ENCODE measurements at regions not wholly inside any gene's neighbourhood (a gene's known extent, or its start where the extent isn't known, plus 50 kb on each side); places are given as distances from the start of the nearest gene placed in this dataset.

- no peaks in the 10 kb centered on the region for H3K36me3 ChIP-seq (ENCODE audit: insufficient read depth, low read length)
- DNase-seq (no peak), ATAC-seq (ENCODE audit: insufficient read depth, low read depth) (no peak)
- 0 out of 2 replicates have a peak overlapping the region, but pooled peaks have one; percentile 7 for H3K27ac ChIP-seq (ENCODE audit: low read length)
- TF ChIP-seq, protein P1, sequence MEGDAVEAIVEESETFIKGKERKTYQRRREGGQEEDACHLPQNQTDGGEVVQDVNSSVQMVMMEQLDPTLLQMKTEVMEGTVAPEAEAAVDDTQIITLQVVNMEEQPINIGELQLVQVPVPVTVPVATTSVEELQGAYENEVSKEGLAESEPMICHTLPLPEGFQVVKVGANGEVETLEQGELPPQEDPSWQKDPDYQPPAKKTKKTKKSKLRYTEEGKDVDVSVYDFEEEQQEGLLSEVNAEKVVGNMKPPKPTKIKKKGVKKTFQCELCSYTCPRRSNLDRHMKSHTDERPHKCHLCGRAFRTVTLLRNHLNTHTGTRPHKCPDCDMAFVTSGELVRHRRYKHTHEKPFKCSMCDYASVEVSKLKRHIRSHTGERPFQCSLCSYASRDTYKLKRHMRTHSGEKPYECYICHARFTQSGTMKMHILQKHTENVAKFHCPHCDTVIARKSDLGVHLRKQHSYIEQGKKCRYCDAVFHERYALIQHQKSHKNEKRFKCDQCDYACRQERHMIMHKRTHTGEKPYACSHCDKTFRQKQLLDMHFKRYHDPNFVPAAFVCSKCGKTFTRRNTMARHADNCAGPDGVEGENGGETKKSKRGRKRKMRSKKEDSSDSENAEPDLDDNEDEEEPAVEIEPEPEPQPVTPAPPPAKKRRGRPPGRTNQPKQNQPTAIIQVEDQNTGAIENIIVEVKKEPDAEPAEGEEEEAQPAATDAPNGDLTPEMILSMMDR (IDR thresholded peaks at IDR 0.05; ENCODE audit: borderline replicate concordance, extremely low read depth, low read length, poor library complexity, severe bottlenecking) = no peak
- TF ChIP-seq EZH2 (IDR thresholded peaks at IDR 0.05; ENCODE audit: borderline replicate concordance, low read depth, low read length, severe bottlenecking) = no peak
- no peak overlapping the region for H3K4me3 ChIP-seq (ENCODE audit: low read depth in 1 of 2, low read length in 2 of 2)
- H3K4me1 ChIP-seq (ENCODE audit: insufficient read depth, low read length) = peaks cover 38% of the 10 kb centered on the region
- no peaks in the 10 kb centered on the region for H3K27me3 ChIP-seq (ENCODE audit: insufficient read depth, low read length, poor library complexity)
- no peak overlapping the region for H3K9ac ChIP-seq (ENCODE audit: low read depth, low read length)
- peak overlapping the region; percentile 21; the same call in 1 of the 2 replicates for H2AFZ ChIP-seq (ENCODE audit: low read depth, low read length)
- H4K20me1 ChIP-seq (ENCODE audit: insufficient read depth, low read length) = no peaks in the 10 kb centered on the region
- H3K79me2 ChIP-seq (ENCODE audit: insufficient read depth, low read length) = no peaks in the 10 kb centered on the region
- no peak overlapping the region for H3K4me2 ChIP-seq (ENCODE audit: insufficient read depth, low read length)
- H3K9me3 ChIP-seq (ENCODE audit: insufficient read depth, low read length, severe bottlenecking) = peaks cover 8% of the 10 kb centered on the region
Observed at GRCh38 chr12:63321373-63321772, 170.4 kb upstream of the AVPR1A start.

DNA sequence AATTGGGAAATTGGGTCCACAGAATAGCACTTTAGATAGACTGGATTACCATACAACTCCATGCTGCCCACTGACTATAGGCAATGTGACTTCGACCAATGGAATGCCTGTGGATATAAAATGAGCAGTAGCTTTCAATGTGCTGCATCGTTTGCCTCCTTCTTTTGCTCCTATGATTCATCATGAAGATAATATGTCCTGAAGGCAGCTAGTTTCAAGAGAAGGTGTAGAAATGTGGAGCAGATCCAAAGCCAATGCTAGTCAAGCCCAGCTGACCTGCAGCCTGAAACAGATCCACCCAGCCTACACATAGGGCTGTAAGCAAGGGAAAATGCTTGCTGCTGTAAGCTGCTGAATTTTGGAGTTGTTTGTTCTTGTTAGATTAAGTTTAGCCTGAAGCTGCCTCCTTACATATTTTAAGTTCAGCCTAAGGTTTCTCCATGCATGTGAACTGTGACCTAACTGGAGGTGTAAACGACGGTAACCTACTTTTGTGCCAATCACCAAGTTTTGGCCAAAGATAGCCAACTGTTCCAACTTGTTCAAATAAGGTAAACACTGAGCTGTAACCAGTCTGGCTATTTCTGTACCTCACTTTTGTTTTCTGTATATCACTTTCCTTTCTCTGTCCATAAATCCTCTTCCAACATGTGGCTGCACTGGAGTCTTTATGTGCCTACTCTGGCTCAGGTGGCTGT lies 169.1 kb upstream of the AVPR1A start:
- no peak overlapping the region for H3K9ac ChIP-seq (ENCODE audit: low read depth, low read length)
- no peaks in the 10 kb centered on the region for H3K36me3 ChIP-seq (ENCODE audit: insufficient read depth, low read length)
- DNase-seq = no peak
- no peak for ATAC-seq (ENCODE audit: insufficient read depth, low read depth)
- peak overlapping the region; percentile 6; the same call in 1 of the 2 replicates for H2AFZ ChIP-seq (ENCODE audit: low read depth, low read length)
- H3K27me3 ChIP-seq (ENCODE audit: insufficient read depth, low read length, poor library complexity) = no peaks in the 10 kb centered on the region
- no peaks in the 10 kb centered on the region for H4K20me1 ChIP-seq (ENCODE audit: insufficient read depth, low read length)
- no peak overlapping the region for H3K27ac ChIP-seq (ENCODE audit: low read length)
- no peak overlapping the region for H3K4me3 ChIP-seq (ENCODE audit: low read depth in 1 of 2, low read length in 2 of 2)
- no peaks in the 10 kb centered on the region for H3K79me2 ChIP-seq (ENCODE audit: insufficient read depth, low read length)
- peaks cover 8% of the 10 kb centered on the region for H3K9me3 ChIP-seq (ENCODE audit: insufficient read depth, low read length, severe bottlenecking)
- TF ChIP-seq, protein P1 (IDR thresholded peaks at IDR 0.05; ENCODE audit: borderline replicate concordance, extremely low read depth, low read length, poor library complexity, severe bottlenecking) = no peak
- TF ChIP-seq EZH2 (IDR thresholded peaks at IDR 0.05; ENCODE audit: borderline replicate concordance, low read depth, low read length, severe bottlenecking) = no peak
- H3K4me1 ChIP-seq (ENCODE audit: insufficient read depth, low read length) = peaks cover 38% of the 10 kb centered on the region
- no peak overlapping the region for H3K4me2 ChIP-seq (ENCODE audit: insufficient read depth, low read length)

DNA sequence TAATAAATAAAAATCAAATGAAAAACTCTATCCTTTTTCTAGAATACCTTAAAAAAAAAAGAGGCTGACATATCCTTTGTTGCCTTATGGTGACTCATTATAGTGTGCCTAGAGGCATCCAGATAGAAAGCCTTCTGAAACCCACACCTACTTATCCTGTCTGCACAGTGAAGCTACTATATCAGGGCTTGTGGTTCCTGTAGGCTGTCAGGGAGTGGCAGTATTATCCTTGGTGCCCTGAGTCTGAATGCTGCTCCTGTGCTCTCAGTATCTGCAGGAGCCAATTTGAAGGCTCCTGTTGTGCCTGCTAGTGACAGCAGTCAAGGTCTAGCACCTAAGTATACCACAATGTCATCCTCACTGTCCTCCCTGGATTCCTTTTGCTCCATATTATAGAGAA lies 168.4 kb upstream of the AVPR1A start:
- H3K4me1 ChIP-seq (ENCODE audit: insufficient read depth, low read length) = peaks cover 38% of the 10 kb centered on the region
- ATAC-seq (ENCODE audit: insufficient read depth, low read depth) = peak; percentile 69
- H3K27me3 ChIP-seq (ENCODE audit: insufficient read depth, low read length, poor library complexity) = no peaks in the 10 kb centered on the region
- H2AFZ ChIP-seq (ENCODE audit: low read depth, low read length) = peak overlapping the region; percentile 32
- peaks cover 8% of the 10 kb centered on the region for H3K9me3 ChIP-seq (ENCODE audit: insufficient read depth, low read length, severe bottlenecking)
- H3K4me3 ChIP-seq (ENCODE audit: low read depth in 1 of 2, low read length in 2 of 2) = no peak overlapping the region
- H3K27ac ChIP-seq (ENCODE audit: low read length) = peak overlapping the region; percentile 41; the same call in 1 of the 2 replicates
- H3K79me2 ChIP-seq (ENCODE audit: insufficient read depth, low read length) = no peaks in the 10 kb centered on the region
- no peak overlapping the region for H3K4me2 ChIP-seq (ENCODE audit: insufficient read depth, low read length)
- H3K36me3 ChIP-seq (ENCODE audit: insufficient read depth, low read length) = no peaks in the 10 kb centered on the region
- TF ChIP-seq, protein P1 (IDR thresholded peaks at IDR 0.05; ENCODE audit: borderline replicate concordance, extremely low read depth, low read length, poor library complexity, severe bottlenecking) = peak; percentile 73
- TF ChIP-seq EZH2 (IDR thresholded peaks at IDR 0.05; ENCODE audit: borderline replicate concordance, low read depth, low read length, severe bottlenecking) = no peak
- no peak for DNase-seq
- no peak overlapping the region for H3K9ac ChIP-seq (ENCODE audit: low read depth, low read length)
- H4K20me1 ChIP-seq (ENCODE audit: insufficient read depth, low read length) = no peaks in the 10 kb centered on the region

Data from DND-41 (cell line).